A549 (cell line): ENCODE measurements at regions not wholly inside any gene's neighbourhood (a gene's known extent, or its start where the extent isn't known, plus 50 kb on each side); places are given as distances from the start of the nearest gene placed in this dataset.

ENCODE experiments used
- ATAC-seq, 2 experiments: fragments of 200-7000 bp in 1 of 2; fragments of >200 bp in 1 of 2; cut with Nextera tagmentation in 1 of 2; cut with Tn5 transposase in 1 of 2; 3 replicates each; pipeline versions ENCODE4 v1.8.0 to v1.9.1; 2018 to 2020; ENCODE audit warnings: mild to moderate bottlenecking in 1 of 2, moderate library complexity in 1 of 2
- CTCF ChIA-PET: fragments of 300-600 bp; sonication (Branson Sonifier 250); formaldehyde crosslinking; extraction: SDS; loops from one replicate; lab custom pipeline; 2021; ENCODE audit warnings: antibody characterized with exemption, inconsistent platforms; lab: Yijun Ruan, JAX
- POLR2A ChIA-PET: fragments of 350-600 bp; formaldehyde crosslinking; extraction: SDS; loops from one replicate; lab custom pipeline; 2021; ENCODE audit warnings: antibody characterized with exemption, inconsistent platforms; lab: Yijun Ruan, JAX
- DNase-seq, 2 experiments: peaks; one replicate each; pipeline versions ENCODE4 v3.0.0 to v3.0.0-alpha.2; 2011 to 2016; ENCODE audit warnings: low read depth in 1 of 2, low spot score in 1 of 2
- FAIRE-seq: peaks from 2 replicates; lab custom pipeline; 2011; peaks lifted over from hg19 to GRCh38; lab: Jason Lieb, UNC
- H3K27ac ChIP-seq, 2 experiments: fragments of >200 bp; sonication (Bioruptor Twin); formaldehyde crosslinking; 3 replicates each; pipeline ENCODE4 v1.5.1; 2016 to 2017
- H3K4me1 ChIP-seq: fragments of >200 bp; sonication (Bioruptor Twin); formaldehyde crosslinking; 3 replicates; pipeline ENCODE4 v1.6.1; 2016
- H3K4me2 ChIP-seq: fragments of >200 bp; sonication (Bioruptor Twin); formaldehyde crosslinking; 3 replicates; pipeline ENCODE4 v1.6.1; 2016
- H3K4me3 ChIP-seq: fragments of >200 bp; sonication (Bioruptor Twin); formaldehyde crosslinking; 3 replicates; pipeline ENCODE4 v1.5.1; 2016
- H3K9me3 ChIP-seq: fragments of >200 bp; sonication (Bioruptor Twin); formaldehyde crosslinking; 3 replicates; pipeline ENCODE4 v1.6.1; 2016
- BHLHE40 ChIP-seq: IDR thresholded peaks from 2 replicates; pipeline ENCODE4 v1.6.1; 2012; ENCODE audit warnings: low read depth, low read length, inconsistent platforms
- CHD2 ChIP-seq: fragments of 150-350 bp; IDR thresholded peaks from 2 replicates; pipeline ENCODE4 v1.6.1; 2014; ENCODE audit warnings: low read length; ENCODE audit not compliant: partially characterized antibody
- CHD4 ChIP-seq: fragments of 200-600 bp; sonication (generic); IDR thresholded peaks from 2 replicates; pipeline ENCODE4 v1.6.1; 2016; ENCODE audit warnings: antibody characterized with exemption, mild to moderate bottlenecking, borderline replicate concordance
- E2F6 ChIP-seq: IDR thresholded peaks from 2 replicates; pipeline ENCODE4 v1.6.1; 2012; ENCODE audit warnings: low read depth, borderline replicate concordance
- ESRRA ChIP-seq: fragments of 150-350 bp; IDR thresholded peaks from 2 replicates; pipeline ENCODE4 v1.6.1; 2014; ENCODE audit warnings: mild to moderate bottlenecking, low read length, borderline replicate concordance
- FOXS1 ChIP-seq: fragments of 250-450 bp; sonication (Bioruptor Pico); IDR thresholded peaks from 2 replicates; pipeline ENCODE4 v1.5.0; 2020; ENCODE audit warnings: mild to moderate bottlenecking, moderate library complexity
- GATA3 ChIP-seq: IDR thresholded peaks from 2 replicates; pipeline ENCODE4 v1.6.1; 2012; ENCODE audit warnings: borderline replicate concordance
- HDAC2 ChIP-seq: fragments of 200-600 bp; sonication (generic); IDR thresholded peaks from 2 replicates; pipeline ENCODE4 v1.6.1; 2016
- HES2 ChIP-seq: fragments of >200 bp; sonication (Bioruptor Twin); formaldehyde crosslinking; IDR thresholded peaks from 2 replicates; pipeline ENCODE4 v1.6.1; 2016
- HMGXB4 ChIP-seq: fragments of 250-450 bp; sonication (Bioruptor Pico); IDR thresholded peaks from 2 replicates; pipeline ENCODE4 v1.5.0; 2021; ENCODE audit warnings: mild to moderate bottlenecking, moderate library complexity, borderline replicate concordance
- HOXB13 ChIP-seq: fragments of 250-450 bp; sonication (Bioruptor Pico); IDR thresholded peaks from 2 replicates; pipeline ENCODE4 v1.5.0; 2020; ENCODE audit warnings: low read depth, mild to moderate bottlenecking, moderate library complexity
- HOXB5 ChIP-seq: fragments of 250-450 bp; sonication (Bioruptor Pico); IDR thresholded peaks from 2 replicates; pipeline ENCODE4 v1.5.0; 2020; ENCODE audit warnings: mild to moderate bottlenecking, moderate library complexity
- JUN ChIP-seq, 2 experiments: fragments of >200 bp; sonication (Bioruptor Twin); formaldehyde crosslinking; IDR thresholded peaks; 2 replicates in 1 of 2; 3 replicates in 1 of 2; pipeline ENCODE4 v1.6.1; 2016 to 2017
- JUNB ChIP-seq: fragments of >200 bp; sonication (Bioruptor Twin); formaldehyde crosslinking; IDR thresholded peaks from 2 replicates; pipeline ENCODE4 v1.6.1; 2016
- MAFK ChIP-seq: fragments of 450-650 bp; IDR thresholded peaks from 2 replicates; pipeline ENCODE4 v1.6.1; 2014; ENCODE audit not compliant: partially characterized antibody
- NPAS2 ChIP-seq: fragments of 250-450 bp; sonication (Bioruptor Pico); IDR thresholded peaks from 2 replicates; pipeline ENCODE4 v1.8.0; 2022; ENCODE audit warnings: mild to moderate bottlenecking, moderate library complexity, borderline replicate concordance
- PBX3 ChIP-seq: IDR thresholded peaks from 2 replicates; pipeline ENCODE4 v1.6.1; 2012
- RARB ChIP-seq: fragments of 250-450 bp; sonication (Bioruptor Pico); IDR thresholded peaks from 2 replicates; pipeline ENCODE4 v1.8.0; 2021; ENCODE audit warnings: mild to moderate bottlenecking, moderate library complexity
- REST ChIP-seq: fragments of 200-600 bp; sonication (generic); IDR thresholded peaks from 2 replicates; pipeline ENCODE4 v1.6.1; 2016; ENCODE audit warnings: antibody characterized with exemption, mild to moderate bottlenecking, moderate library complexity
- RFX5 ChIP-seq: fragments of 450-650 bp; IDR thresholded peaks from 2 replicates; pipeline ENCODE4 v1.7.1; 2014; ENCODE audit warnings: antibody characterized with exemption, mild to moderate bottlenecking, moderate library complexity
- SMC3 ChIP-seq: fragments of >200 bp; sonication (Bioruptor Twin); formaldehyde crosslinking; IDR thresholded peaks from 3 replicates; pipeline ENCODE4 v1.6.1; 2018; ENCODE audit warnings: inconsistent platforms
- SREBF2 ChIP-seq: fragments of 450-650 bp; IDR thresholded peaks from 2 replicates; pipeline ENCODE4 v1.6.1; 2014; ENCODE audit warnings: mild to moderate bottlenecking, moderate library complexity
- ZSCAN20 ChIP-seq: fragments of 250-450 bp; sonication (Bioruptor Pico); IDR thresholded peaks from 2 replicates; pipeline ENCODE4 v1.8.0; 2022; ENCODE audit warnings: mild to moderate bottlenecking, moderate library complexity
- WGBS: methylation state at CpG from one replicate; pipeline ENCODE4 v1.1.6; 2017; ENCODE audit errors: missing lambda C conversion rate; 5-methylcytosine and 5-hydroxymethylcytosine counted together

- TF ChIP-seq RFX5: no peak
- no peak for TF ChIP-seq FOXS1 (CRISPR knock-in tag)
- TF ChIP-seq JUNB: no peak
- TF ChIP-seq CHD4: no peak
- no peak for TF ChIP-seq ESRRA
- no peak for TF ChIP-seq HES2
- TF ChIP-seq SMC3: no peak
- no peak for TF ChIP-seq SREBF2
- whole genome bisulfite sequencing: 55% methylated on average over 4 of the region's 5 CpGs
These were observed 87.1 kb upstream of the CACNA1E start for GRCh38 chr1:181396171-181396670.

GRCh38 chr1:181396811-181397210 lies 86.5 kb upstream of the CACNA1E start:
- H3K27ac ChIP-seq: no peak overlapping the region
- H3K4me3 ChIP-seq: no peak overlapping the region
- no peak for FAIRE-seq
- no peaks in the 10 kb centered on the region for H3K4me1 ChIP-seq
- no peak overlapping the region for H3K4me2 ChIP-seq
- ChIA-PET POLR2A (no interaction called here), CTCF (interaction anchor here (1.6 kb wide), 1 partner anchor 174 kb away, joined by 3 read pairs; no protein-coding TSS in a partner anchor)
- whole genome bisulfite sequencing: 33% methylated on average over 1 of the region's 1 CpG
- ATAC-seq: no peak
- DNase-seq: no peak
- no peaks in the 10 kb centered on the region for H3K9me3 ChIP-seq
- TF ChIP-seq HOXB5 (CRISPR knock-in tag) (no peak), HDAC2 (no peak), MAFK (no peak), SREBF2 (no peak), CHD2 (no peak), BHLHE40 (no peak), PBX3 (no peak), ZSCAN20 (CRISPR knock-in tag) (no peak), GATA3 (no peak), HOXB13 (CRISPR knock-in tag) (no peak), RARB (no peak), NPAS2 (CRISPR knock-in tag) (no peak), HES2 (no peak), JUN (IDR thresholded peaks at IDR 0.05) (no peak), HMGXB4 (no peak), CHD4 (no peak), E2F6 (no peak), REST (no peak)

More at GRCh38 chr1:181396171-181396670, 87.1 kb upstream of the CACNA1E start:
- no peaks in the 10 kb centered on the region for H3K9me3 ChIP-seq
- DNase-seq (no peak), FAIRE-seq (no peak), ATAC-seq (no peak)
- H3K4me3 ChIP-seq: no peak overlapping the region
- H3K4me2 ChIP-seq: no peak overlapping the region
- CTCF ChIA-PET: interaction anchor here (1.4 to 1.6 kb wide), 2 partner anchors 64 to 173 kb away, joined by 3 read pairs; no protein-coding TSS in a partner anchor
- H3K4me1 ChIP-seq: no peaks in the 10 kb centered on the region
- POLR2A ChIA-PET: no interaction called here
- H3K27ac ChIP-seq: no peak overlapping the region
